HG02852 (cell line): ENCODE measurements at regions not wholly inside any gene's neighbourhood (a gene's known extent, or its start where the extent isn't known, plus 50 kb on each side); places are given as distances from the start of the nearest gene placed in this dataset.

Experiments
- ATAC-seq: cut with Tn5 transposase; IDR thresholded peaks from one replicate; pipeline ENCODE4 v1.9.1; 2021; ENCODE audit warnings: mild to moderate bottlenecking, moderate library complexity; ENCODE audit not compliant: unreplicated experiment

GRCh38 chr1:216826646-216827045, 103.4 kb upstream of the ESRRG start:
- no peak for ATAC-seq

DNA sequence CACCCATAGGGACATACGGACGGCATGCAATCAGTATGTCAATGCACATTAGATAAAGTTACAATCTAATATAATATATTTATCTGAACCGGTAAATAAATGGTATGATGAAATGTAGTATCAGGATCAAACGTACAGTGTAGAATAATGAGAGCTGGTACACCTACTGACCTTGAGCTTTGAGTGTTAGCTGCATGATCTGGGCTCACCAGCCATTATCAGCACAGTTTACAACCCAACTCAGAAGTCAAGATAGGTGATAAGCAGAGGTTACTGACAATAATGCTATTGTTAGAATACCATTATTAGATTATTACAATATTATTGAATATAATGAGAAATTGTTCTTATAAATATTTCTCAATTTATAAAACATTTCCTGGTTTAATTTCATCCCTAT, 103.0 kb upstream of the ESRRG start:
- ATAC-seq: no peak

GRCh38 chr1:216825557-216825956, 102.3 kb upstream of the ESRRG start:
- no peak for ATAC-seq

GRCh38 chr1:216824511-216824910, 101.3 kb upstream of the ESRRG start:
- no peak for ATAC-seq

GRCh38 chr1:216823731-216824130, 100.5 kb upstream of the ESRRG start:
- ATAC-seq: no peak

DNA sequence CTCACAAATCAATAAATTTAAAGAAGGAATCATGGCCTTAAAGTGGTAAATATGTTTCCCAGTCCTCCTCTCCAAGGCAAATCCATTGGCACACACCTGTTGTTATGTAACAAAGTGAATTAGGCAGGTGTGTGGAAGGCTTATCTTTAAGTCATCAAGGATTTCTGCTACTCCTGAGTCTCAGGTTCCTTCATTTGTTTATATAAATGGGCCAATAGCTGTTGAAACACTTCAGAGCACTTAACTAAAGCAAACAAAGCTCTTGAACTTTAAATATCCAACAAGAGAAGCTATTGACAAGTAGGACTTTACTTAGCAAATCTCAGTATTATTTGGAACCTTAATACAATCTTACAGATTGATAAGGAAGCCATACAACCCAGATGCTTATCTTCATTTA, 99.3 kb upstream of the ESRRG start:
- ATAC-seq: no peak

DNA sequence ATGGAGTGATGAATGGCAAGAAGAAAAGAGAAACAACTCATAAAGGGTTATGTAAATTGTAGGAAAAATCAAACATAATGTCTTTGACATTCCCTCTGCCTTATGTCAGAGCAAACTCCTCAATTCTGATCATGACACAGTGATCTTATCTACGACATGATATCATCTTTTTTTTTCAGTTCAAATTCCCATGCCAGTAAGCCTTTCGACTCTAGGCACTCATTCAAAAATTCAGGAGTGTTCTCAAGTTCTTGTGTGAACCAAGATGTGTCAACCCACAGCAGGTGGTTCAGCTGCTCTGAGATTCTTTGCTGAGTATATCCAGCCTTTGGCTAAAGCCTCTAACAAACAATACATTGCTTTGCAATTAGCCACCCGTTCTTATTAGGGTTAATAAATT, 97.1 kb upstream of the ESRRG start:
- no peak for ATAC-seq

GRCh38 chr1:216818284-216818683, 95.1 kb upstream of the ESRRG start:
- ATAC-seq: no peak

DNA sequence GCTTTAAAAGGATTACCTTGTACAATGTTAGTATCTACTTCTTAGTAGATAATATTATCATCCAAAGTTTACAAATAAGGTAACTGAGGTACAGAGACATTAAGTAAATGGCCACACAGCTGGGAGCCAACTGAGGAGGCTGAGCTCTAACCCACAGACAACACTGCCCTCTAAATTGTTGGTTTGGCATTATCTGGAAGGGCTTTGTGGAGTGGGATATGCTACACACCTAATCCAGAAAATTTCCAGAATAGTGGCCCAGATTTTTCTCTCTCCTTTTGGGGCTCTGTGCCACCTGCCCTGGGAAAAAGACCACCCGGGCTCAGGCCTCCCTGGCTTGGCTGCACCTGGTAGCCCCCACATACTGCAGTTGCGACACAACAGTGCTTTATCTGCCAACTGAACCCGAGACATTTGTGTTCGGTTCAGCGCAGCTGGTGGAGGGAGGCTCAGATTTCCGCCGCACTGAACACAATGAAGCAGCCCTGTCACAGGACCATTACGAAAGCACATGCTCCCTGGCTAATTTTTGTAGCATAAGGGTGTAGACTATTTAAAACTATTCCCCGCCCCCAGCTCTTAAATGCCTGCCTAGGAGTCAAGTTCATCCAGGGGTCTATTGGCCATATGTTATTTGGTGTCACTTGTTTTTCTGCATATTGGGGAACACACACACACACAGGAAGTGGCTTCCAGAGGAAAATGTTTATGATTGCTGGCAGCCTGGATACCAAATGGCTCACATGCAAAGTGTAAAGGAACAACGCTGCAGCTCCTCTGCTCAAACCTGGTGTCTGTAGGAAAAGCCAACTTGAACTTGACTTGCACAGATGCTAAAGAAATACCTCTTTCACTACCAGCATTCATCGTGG, 92.3 kb upstream of the ESRRG start:
- ATAC-seq: no peak

DNA sequence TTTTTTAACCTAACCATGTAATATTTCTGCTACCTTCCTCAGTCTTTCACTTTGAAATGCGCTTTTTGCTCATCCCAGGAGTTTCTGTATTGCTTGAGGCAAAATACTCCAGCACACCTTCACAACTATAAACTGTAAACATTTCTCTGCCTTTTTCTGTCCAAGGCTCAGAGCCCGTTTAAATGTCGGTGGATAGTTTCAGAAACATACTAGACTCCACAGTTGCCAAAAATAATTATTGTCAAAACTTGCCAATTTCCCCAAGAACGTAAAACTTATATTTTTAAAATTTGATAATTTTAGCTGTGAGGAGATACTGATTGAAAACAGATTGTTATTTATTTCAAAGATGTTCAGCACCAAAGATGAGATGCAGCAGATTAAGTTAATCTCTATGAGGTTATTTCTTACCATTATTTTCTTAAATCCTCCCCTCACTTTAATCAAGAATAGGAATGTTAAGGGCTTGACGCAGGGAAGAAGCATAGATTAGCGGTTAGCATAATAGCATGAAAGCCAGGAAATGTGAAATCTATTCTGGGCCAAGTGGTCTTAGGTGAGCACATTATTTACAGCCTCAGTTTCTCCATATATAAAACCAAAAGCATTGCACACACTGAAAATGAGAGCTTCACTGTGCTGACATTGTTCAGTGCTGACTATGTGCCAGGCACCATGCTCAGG, 91.5 kb upstream of the ESRRG start:
- no peak for ATAC-seq

DNA sequence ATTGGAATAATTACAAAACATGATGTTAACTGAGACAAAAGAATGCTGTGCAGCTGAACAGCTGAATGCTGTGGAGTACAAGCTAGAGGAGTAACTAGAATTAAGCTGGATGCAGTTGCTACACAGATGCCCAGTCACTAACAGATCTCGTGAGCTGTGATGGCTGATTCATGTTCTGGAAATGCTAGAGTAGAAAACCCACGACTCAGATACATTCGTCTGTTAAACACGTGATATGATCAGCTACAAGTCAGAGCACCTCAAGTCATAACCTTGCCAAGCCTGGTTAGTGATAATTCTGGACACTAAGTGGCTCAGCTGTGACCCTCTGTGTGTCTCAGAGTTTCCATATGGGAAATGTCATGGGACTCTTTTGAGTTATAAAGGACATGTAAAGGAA, 89.7 kb upstream of the ESRRG start:
- no peak for ATAC-seq

- no peak for ATAC-seq
Observed at GRCh38 chr1:216809649-216810048, 86.4 kb upstream of the ESRRG start.

- no peak for ATAC-seq
Observed at GRCh38 chr1:216807696-216808095, 84.5 kb upstream of the ESRRG start.

GRCh38 chr1:216805953-216806352, 82.7 kb upstream of the ESRRG start:
- no peak for ATAC-seq

DNA sequence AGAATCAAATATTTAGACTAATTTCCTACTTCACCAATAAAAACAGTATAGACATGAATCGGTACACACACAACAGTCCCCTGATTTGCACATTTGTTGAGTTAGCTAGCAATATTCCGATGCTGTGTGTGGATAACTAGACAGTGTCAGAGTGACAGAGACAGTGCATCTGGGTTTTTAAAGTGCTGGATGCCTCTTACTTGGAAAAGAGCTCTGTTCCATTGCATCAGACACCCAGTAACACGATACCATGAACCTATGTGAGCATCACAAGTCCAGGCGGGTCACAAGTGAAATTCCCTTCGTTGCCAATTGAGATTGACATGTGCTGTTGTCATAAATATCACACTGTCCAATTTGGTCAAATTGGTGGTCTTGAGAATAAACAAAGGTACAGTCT, 82.0 kb upstream of the ESRRG start:
- no peak for ATAC-seq

DNA sequence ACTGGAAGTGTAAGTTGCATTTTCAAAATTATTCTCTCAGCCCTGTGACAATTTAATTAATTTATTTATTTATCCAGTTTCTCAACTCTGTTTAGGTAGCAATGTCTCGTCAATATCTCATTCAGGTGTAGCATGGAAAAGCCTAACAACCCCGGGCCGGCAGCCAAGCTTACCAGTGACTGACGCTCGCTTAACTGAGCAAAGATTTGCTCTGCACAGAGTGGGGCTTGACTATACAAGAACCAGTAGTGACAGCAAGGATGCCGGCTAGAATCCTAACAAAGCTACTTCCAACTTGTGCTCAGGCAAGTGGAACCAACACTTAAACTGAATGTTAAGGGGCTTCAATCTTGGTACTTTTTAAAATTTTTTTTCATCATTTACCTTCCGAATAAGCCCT, 80.9 kb upstream of the ESRRG start:
- ATAC-seq: no peak

DNA sequence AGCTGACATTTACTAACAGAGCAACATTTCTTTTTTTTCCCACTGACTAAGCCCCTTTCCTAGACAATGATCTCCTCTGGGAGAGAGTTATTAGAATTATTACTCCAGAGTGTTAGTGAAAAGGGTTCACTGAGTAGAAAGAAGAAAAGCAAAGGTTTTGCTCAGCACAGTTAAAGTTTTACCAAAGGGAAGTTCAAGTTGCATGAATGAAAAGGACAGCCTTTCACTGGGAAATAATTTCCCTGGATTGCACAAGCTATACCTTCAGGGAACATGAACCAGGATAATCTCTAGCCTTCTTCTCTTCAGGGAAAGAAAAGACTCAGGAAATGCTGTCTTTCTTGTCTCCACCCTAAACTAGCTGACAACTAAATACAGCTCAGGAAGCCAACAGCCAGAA, 71.4 kb upstream of the ESRRG start:
- ATAC-seq: no peak

DNA sequence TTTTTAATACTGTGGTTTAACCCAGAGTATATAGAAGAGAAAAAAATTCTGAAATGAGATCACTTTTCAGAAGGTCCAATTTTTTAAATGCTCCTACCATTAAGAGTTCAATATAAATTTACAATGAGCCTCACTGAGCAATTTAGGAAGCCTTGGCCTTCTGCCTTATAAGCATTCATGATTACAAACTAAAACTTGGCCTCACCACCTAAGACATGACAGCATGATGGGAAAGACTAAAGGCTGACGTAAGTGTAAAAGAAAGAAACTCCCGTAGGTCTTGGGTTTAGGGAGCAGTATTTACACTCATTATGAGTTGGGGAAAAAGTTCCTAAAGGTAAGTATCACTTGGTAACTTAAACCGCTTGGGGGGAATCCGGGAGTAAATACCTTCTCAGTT, 70.7 kb upstream of the ESRRG start:
- ATAC-seq: no peak

- ATAC-seq: no peak
Observed at GRCh38 chr1:216793303-216793702, 70.1 kb upstream of the ESRRG start.

DNA sequence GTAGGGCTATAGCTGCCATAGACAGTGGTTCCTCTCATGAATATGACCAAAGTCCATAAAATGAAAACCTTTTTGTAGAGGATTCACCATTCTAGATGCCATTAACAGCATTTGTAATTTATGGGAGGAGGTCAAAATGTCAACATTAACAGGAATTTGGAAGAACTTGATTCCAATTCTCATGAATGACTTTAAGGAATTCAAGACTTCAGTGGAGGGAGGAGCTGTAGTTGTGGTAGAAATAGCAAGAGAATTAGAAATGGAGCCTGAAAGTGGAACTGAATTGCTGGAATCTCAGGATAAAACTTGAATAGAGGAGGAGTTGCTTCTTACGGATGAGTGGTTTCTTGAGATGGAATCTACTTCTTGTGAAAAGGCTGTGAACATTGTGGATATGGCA, 65.4 kb upstream of the ESRRG start:
- no peak for ATAC-seq

DNA sequence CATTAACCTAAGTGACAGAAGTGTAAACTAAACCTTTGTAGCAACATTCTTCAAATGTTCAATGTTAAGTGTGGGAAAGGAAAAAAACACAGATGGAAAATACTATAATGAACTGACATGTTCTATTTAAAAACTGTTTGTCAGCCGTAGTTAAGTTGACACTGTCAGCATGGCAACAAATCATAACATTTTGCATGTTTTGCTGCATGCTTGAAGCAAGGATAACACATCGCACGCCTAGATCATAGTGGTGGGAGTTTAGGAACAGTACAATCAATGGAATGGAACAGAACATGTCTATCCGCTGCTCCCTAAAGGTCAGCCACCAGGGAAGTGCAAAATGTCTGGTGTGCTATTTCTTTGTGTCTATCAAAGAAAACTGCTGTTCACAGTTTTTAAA, 62.5 kb upstream of the ESRRG start:
- ATAC-seq: no peak

DNA sequence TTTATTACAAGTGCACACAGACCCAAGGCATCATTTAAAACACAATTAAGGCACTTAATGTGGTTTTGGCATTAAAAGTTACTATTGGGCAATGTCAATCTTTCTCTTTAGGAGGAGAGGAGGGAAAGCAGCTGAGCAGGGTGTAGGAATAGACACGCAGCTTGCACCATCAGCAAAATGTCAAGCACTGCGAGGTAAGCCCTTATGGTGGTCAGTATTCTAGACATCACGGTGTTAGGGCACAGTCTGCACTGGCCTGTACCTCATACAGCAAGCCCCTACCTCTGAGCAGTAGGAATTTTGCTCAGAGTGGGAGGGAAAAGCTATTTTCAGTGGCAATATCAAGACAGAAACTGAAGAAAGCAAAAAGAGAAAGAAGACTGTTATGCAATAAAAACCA, 62.0 kb upstream of the ESRRG start:
- ATAC-seq: no peak

GRCh38 chr1:216779686-216780085, 56.5 kb upstream of the ESRRG start:
- no peak for ATAC-seq
